Activated CD4-positive, alpha-beta T cell treated with anti-CD3 and anti-CD28 coated beads for 48 hours (primary cell): ENCODE measurements at regions not wholly inside any gene's neighbourhood (a gene's known extent, or its start where the extent isn't known, plus 50 kb on each side); places are given as distances from the start of the nearest gene placed in this dataset.
A peak's percentile ranks its signal among the peaks of the same experiment; 100 is the strongest.
"Not testable (repeated sequence)": the region's sequence is repeated elsewhere in the genome, so short reads cannot be mapped to it uniquely, and the experiment has no call there.

ENCODE experiments used
- DNase-seq: peaks from one replicate; pipeline ENCODE4 v3.0.0-alpha.2; 2020

DNA sequence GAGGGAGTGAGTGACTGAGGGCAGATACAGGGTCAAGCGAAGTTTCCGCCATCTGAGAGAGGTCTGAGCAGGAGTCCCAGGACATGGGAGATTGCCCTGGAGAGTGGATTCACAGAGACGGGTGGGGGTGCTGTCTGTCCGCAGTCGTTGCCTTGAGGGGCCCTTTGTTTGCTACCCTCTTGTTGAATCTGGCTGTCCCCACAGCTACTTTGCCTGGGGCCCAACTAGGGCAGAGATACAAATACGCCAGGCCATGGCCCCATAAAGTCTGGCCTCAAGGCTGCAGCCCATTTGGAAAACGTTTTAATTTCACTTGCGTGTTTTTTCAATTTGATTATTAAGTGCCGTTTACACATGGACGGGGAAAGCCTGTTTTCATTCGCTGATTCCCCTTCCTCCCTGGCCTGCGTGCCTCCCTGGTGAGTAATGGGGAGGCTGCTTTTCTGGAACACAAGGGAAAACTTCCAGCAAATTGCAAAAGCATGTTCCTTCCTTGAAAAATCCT lies 134.4 kb downstream of the SMIM20 start:
- no peak for DNase-seq

DNA sequence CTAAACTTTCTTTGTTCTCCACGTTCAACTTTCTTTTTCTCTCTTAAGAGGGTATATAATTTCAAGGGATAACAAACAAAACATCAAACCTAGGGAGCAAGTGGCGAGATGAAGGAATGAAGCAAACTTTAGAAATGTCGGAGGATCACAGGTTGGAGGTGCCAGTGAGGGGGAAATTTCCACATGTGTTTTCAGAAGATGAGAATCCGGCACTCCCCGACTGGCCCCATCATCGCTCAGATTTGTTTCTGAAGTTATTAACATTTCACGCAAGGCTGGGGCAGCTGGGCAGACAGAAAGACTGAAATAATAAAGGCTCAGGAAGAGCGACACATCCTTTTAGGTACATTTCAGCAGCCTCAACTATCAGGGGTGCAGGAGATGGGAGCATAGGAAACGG lies 134.9 kb downstream of the SMIM20 start:
- no peak for DNase-seq

DNA sequence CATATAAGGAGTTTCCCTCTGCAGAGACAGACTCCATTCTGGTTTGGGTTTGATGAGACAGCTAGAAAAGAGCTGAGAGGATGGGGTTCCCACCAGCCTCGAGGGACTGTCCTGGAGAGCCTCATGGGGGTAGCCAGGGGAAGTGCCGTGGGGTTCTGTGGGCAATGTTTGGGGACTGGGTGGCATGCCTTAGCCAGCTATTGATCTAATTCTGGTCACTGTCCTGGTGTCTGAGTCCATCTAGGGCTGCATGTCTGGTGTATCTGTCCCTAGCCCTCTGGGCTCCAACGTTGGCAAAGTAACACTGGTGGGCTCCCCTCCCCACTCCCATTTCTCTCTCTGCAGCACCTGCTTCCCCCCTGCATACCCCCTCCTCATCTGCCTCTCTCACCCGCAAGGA lies 135.4 kb downstream of the SMIM20 start:
- DNase-seq = no peak

DNA sequence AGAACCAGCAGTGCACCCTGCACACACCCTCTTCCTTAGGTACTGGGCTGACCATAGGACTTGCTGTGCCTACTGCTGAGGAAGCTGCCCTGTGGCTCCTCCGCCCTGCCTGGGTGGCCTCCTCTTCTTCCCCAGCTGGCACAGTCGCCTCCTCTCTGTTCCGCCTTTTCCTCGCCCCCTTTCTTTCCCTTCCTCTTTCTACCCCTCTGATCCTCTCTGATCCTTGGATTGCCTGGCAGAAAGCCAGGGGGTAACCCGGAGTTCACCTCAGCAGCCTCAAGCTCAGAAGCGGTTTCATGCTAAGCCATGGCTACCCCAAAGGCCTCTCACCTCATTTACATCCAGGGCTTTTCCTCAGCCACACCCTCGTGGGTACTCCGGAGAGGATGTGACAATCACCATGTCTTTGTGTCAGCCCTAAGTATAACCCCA lies 136.2 kb downstream of the SMIM20 start:
- DNase-seq = no peak

DNA sequence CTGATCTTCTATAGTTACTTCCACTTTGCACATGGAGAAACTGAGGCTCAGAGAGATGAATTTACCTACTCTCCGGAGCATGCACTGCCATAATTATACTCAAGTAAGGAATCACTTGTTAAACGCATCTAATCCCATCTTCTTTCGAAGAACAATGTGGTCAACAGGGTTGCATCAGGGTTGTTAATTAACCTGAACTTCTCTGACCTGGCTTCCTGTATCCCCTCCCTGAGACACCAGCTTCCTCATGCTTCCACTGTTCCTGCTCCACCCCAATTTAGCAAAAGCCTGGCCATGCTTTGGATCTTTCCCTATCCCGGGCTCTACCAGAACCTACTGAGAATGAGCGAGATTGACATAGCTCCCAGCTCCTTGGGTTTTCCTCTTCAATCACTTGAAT lies 136.7 kb downstream of the SMIM20 start:
- DNase-seq = no peak

DNA sequence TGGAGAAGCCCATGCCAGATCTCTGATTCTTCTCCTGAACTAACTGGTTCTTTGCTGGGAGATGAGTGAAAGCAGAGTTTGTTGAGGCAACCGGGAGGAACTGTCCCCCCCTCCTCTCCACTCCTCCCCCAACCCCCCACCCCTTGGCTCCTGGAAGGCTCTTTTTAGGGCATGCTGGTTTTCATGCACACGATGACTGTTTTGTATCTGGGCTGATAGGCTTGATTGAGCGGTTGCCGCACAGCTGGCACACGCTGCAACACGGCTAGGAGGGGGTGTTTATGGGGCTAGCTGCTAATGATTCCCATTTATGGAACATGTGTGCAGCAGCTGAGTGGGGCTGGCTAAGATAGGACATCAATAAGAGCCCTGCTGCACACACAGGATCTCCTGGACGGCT lies 137.2 kb downstream of the SMIM20 start:
- no peak for DNase-seq

DNA sequence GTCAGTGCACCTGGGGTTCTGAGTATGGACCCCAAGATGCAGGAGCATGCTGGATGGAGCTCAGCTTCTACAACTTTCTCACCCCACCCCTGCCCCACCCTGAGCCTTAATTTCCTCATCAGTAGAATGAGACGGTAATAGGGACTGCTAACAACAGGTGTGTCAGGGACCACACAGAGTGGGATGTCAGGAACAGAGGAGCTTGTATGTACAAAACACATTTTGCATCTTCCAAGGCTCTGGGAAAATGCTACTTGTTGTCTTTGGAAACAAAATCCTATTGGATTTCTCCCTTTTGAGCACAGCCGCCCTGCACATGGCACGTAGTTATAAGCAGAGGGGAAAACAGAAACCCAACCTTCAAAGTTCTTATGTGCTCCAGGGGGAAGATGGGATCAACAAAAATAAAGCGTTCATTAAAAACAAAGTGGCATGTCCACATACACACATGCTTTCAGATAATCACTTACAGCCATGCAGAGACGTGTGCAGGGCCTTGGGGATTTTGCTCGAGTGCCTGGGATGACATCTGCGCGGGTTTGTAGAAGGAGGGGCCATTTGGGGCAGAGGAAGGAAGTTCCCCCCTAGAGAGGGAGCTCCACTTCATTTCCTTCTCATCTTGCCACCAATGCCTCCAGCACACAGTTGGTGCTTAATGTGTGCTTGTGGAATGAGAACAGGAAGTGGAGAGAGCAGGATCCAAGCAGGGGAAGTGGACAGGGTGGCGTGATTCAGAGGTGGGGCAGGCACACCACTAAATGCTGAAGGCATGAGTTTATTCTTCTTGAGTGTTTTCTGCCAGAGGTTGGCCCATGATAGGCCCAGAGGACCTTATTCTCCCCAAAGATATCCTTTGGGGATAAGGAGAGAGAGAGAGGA lies 138.9 kb downstream of the SMIM20 start:
- DNase-seq = no peak

DNA sequence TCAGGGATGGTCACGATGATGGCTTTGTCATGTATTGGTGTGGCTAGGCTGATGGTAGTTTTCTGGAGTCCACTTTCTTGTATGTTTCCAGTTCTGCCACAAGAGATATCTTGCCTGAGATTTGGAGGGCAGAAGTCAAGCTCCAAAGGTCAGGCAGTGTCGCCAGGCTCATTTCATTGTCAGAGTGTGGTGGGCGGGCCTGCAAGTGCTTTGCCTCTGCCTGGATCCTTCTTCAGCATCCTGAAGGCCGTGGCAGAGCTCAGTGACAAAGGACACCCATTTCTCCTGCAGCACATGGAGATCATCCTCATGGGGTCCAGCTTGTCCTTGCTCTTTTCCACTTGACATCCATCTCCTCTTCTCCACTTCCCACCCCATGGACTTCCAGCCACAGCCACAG lies 139.7 kb downstream of the SMIM20 start:
- no peak for DNase-seq

DNA sequence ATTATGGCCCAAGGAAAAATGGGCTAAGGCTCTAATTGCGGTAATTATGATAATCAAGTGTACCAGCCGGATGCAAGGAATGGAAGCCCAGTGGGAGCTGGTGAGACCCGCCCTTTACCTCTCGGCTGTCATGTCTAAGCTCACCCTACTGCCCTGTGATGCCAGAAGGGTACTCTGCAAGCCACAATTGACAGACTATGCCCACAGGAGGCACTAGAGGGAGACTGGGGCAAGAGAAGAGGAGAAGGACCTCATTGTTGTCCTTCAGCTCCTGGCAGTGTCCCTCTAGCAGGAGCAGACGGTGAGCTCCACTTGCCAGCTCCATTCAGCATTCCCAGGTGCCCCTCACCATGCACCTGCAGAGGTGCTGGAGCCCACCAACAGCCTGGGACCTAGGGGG lies 141.8 kb downstream of the SMIM20 start:
- no peak for DNase-seq

DNA sequence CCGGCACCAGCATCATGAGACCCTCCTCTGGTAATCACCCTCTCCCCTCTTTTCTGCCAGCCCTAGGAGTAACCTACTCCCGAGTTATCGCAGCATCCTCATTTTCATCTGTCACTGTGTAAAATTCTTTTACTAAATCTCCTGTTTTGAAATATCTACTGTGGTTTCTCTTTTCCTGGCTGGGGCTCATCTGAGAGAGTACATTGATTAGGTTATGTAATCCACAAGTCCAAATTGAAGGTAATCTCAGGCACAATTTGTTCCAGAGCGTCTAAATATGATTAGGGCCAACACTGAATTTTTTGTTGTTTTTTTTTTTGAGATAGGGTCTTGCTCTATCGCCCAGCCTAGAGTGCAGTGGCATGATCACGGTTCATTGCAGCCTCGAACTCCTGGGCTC lies 142.4 kb downstream of the SMIM20 start:
- DNase-seq = no peak

DNA sequence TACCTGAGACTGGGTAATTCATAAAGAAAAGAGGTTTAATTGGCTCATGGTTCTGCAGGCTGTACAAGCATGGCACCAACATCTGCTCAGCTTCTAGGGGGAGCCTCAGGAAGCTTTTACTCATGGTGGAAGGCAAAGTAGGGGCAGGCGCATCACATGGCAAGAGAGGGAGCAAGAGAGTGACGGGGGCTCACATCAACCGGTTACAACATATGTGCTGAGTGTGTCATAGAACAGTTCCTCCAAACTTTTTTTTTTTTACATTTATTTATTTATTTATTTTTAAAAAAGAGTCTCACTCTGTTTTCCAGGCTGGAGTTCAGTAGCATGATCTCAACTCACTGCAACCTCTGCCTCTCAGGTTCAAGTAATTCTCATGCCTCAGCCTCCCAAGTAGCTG lies 143.8 kb downstream of the SMIM20 start:
- DNase-seq = not testable (repeated sequence)

DNA sequence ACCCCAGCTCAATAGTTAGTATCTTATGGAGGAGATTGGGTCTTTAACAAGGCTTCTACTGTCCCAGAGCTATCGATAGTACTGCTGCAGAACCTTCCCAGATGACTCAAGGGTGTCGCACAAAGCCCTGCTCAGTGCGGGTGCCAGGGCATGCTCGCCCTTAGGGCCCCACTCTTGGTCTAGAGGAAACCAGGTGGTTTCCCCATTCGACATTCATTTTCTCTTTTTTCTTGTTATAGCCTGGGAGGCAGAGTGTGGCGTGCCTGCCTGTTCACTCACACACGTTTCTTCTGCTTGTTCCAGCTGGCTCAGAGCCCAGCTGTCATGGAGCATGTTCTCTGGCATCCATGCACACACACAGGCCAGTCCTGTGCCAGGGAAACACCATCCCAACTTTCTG lies 144.5 kb downstream of the SMIM20 start:
- peak; percentile 78 for DNase-seq

DNA sequence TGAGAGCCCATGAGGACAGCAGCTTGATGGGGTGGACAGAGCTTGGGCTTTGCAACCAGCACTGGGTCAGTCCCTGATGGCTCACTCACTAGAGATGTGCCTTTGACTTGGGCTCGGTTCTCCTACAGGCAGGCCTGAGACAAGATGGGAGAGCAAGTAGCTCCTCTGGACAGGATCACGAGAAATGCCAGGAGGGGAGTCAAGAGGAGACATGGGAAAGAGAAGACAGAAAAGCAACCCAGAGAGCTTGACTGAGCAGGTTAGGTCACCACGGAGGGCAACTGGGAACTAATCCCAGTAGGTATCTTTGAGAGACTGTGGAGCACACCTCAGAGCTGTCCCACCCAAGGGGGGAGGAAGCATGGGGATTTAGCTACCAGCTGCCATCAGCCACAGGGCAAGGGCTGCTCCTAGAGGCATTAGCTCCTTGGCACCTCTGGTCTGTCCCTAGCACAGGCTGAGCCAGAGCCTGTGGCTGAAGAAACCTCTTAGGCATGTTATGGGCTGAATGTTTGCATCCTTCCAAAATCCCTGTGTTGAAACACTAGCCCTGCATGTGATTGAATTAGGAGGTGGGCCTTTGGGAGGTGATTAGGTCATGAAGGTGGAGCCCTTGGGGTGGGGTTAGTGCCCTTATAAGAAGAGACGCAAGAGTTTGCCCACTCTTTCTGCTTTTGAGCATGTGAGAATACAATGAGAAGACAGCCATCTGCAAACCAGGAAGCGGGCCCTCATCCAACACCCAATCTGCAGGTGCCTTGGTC lies 145.6 kb downstream of the SMIM20 start:
- no peak for DNase-seq

DNA sequence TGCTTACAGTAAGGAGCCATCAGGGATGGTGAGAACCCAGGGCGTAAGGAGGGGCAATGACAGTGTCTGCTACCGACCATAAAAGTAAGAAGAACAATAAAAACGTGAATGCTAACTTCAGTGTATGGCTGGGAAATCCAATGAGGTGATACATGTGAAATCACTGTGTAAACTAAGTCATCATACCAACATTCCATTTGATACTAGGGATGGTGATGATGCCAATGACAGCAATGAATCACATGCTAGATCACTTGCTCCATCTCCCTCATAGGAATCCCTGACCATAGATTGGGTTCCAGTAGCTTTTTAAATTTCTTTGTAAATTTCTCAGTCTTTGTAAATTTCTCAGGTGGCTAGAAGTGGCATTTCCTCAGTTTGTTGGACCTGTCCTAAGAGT lies 146.3 kb downstream of the SMIM20 start:
- DNase-seq = no peak

DNA sequence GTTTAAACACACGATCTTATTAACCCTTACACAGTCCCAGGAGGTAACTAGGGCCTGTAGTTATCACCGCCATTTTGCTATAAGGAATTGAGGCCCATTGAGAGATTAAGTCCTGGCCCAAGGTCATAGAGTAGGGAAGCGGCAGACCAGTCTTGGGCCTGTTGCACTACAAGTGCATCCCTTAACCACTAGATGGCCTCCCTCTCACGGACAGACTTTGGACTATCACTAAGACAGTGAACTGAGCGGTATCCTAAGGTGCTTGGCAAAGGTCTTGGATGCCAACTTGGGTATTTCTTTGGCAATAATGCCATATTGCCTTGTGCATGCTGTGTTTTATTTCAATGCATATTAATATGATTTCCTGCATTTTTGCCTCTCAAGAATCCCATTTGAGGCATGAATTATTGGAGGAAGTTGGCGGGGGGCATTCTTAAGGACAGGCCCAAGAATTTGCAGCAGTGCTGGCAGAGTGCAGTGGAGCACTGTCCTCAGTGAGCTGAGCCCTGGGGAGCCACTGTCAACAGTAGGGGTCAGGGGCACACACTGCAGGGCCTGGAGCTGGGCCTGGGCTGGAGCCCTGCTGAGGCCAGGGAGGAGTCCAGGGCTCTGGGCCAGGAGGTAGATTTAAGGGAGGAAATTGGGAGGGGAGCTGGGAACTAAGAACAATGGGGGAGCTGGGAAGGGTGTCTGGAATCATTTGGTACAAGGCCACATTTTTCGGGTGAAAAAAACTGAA lies 147.4 kb downstream of the SMIM20 start:
- DNase-seq = peak; percentile 45

DNA sequence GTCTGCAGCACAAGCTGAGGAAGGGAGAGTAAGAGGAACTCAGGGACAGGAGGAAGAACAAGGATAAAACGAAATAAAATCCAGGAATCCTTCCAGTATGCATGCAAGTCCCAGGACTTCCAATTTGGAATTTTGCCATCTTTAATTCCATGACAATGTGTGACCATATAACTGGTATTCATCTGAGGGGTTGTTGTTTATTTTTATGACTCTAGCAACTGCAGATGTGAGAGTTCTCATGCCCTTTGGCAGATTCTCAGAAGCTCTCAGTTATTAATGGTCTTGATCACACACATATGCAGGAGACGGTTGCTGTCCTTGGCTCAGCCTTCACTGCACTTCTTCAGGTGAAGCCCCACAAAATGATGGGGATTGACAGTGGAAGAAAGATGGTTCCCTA lies 148.2 kb downstream of the SMIM20 start:
- no peak for DNase-seq

DNA sequence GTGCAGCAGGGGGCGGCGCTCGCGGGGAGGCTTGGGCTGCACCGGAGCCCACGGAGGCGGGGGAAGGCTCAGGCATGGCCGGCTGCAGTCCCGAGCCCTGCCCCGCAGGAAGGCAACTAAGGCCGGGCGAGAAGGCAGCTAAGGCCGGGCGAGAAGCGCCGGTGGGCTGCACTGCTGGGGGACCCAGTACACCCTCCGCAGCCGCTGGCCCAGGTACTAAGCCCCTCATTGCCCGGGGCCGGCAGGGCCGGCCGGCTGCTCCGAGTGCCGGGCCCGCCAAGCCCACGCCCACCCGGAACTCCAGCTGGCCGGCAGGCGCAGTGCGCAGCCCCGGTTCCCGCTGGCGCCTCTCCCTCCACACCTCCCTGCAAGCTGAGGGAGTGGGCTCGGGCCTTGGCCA lies 150.0 kb downstream of the SMIM20 start:
- not testable (repeated sequence) for DNase-seq

DNA sequence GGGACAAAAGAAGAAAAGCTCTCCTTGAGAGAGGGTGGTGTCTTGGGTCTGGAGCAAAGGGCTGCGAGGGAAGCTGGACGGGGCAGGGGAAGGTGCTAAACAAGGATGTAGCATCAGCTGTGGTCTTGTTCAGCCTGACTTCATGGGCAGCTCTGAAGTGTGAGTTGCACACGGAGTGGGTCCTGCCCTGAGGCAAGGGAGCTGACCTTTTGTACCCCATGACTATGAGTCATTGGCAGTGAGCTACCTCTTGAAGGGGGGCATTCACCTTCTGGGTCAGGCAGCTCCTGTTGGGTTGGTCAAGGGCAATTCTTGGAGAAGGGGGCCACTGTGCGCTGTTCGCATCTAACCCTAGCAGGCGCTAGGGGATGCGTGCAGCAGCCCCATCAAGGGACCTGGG lies 151.8 kb downstream of the SMIM20 start:
- no peak for DNase-seq

DNA sequence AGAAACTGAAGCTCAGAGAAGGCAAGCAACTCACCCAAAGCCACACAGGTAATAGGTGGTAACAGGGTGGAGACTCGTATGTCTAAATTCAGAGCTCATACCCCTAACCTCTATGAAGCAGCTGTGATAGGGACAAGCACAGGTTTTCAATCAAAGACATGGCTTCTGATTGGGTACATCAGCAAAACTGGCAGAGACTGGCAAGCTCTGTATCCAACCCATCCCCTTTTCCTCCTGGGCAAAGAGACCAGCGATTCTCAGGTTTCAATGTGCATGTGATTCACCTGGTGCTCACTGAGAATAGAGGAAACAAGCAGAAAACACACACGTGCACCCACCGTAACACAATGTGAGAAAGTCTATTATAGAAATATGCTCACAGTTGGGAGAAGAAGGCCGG lies 153.0 kb downstream of the SMIM20 start:
- DNase-seq = no peak

DNA sequence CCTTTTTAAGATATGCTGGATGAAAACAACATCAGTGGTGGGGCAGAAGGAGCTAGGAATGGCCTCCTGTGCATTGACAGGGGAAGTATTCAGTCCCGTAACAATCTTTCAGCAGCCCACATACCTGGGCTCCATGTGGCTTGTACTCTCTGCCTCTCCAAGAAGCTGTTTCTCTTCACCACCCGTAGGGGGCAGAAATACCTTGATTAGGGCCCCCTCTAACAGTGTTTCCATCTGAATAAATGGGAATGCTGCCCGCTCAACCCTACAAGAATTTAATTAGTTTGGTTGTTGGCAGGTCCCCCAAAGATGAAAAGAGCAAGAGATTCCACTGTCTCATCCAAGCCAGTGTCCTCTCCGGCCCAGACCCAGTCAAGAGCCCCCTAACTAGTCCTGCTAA lies 155.2 kb downstream of the SMIM20 start:
- no peak for DNase-seq

DNA sequence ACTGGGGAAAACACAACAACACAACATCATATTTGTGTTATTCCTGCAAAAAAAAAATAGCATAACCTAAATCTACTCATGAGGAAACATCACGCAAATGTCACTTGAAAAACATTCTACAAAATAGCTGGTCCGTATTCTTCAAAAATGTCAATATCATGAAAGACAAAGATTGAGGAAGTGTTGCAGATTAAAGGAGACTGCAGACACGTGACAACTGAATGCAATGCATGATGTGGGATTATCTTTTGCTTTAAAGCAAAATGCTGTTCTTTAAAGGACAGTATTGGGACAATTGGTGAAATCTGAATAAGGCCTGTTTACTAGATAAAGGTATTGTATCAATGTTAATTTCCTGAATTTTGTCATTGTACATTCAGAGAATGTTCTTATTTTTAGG lies 157.7 kb downstream of the SMIM20 start:
- DNase-seq = no peak

DNA sequence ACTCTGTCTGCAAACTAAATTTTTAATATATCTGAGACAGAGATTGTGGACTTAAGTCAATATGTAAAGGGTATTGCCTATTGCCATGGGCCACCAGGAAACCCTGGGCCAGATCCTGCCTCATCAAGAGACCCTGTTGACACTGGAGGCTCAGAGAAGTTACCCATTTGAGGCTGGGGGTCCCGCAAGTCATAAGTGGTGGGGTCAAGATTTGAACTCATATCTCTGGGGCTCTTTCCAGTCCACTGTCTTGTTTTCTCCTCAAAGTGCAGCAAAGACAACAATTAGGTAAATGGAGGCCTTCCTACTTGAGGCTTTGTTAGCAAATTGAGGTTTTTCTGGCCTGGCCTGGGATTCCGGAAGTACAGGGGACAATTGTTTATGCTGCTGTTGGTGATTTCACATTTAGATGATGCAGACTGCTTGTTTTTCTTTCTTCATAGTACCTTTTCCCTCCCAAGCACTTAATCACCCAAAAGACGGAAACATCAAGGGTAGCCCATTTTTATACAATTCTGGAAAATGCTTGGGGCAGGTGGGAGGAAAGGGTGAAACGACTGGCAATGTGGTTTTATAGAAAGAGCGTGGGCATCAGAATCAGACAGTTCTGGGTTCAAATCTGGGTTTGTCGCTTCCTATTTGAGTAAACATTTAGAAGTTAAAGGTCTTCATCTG lies 160.0 kb downstream of the SMIM20 start:
- peak; percentile 58 for DNase-seq
